Neutrophil (primary cell): ENCODE measurements at regions not wholly inside any gene's neighbourhood (a gene's known extent, or its start where the extent isn't known, plus 50 kb on each side); places are given as distances from the start of the nearest gene placed in this dataset.

Source experiments
- H3K27ac ChIP-seq: fragments of 200-600 bp; sonication (generic); 2 replicates; pipeline ENCODE4 v1.5.1; 2016; ENCODE audit warnings: mild to moderate bottlenecking, moderate library complexity
- H3K27me3 ChIP-seq: fragments of 200-600 bp; sonication (generic); 2 replicates; pipeline ENCODE4 v1.6.0; 2016; ENCODE audit warnings: mild to moderate bottlenecking
- H3K36me3 ChIP-seq: fragments of 200-600 bp; sonication (generic); 2 replicates; pipeline ENCODE4 v1.5.1; 2017
- H3K4me1 ChIP-seq, 2 experiments: fragments of 200-600 bp in 1 of 2; sonication (generic) in 1 of 2; 1 replicate in 1 of 2; 2 replicates in 1 of 2; pipeline versions ENCODE4 v1.5.1 to v1.6.1; 2013 to 2016; ENCODE audit warnings: low read depth in 1 of 2, low read length in 1 of 2, mild to moderate bottlenecking in 1 of 2, moderate library complexity in 1 of 2; ENCODE audit not compliant: control insufficient read depth in 1 of 2, insufficient read depth in 1 of 2
- H3K4me3 ChIP-seq, 2 experiments: fragments of 200-600 bp in 1 of 2; sonication (generic) in 1 of 2; 1 replicate in 1 of 2; 2 replicates in 1 of 2; pipeline ENCODE4 v1.5.1; 2013 to 2016; ENCODE audit warnings: low read depth in 1 of 2, low read length in 1 of 2, mild to moderate bottlenecking in 1 of 2, moderate library complexity in 1 of 2
- H3K9me3 ChIP-seq: fragments of 200-600 bp; sonication (generic); 2 replicates; pipeline ENCODE4 v1.5.1; 2016
- TF ChIP-seq, protein P1 (sequence below): fragments of 200-600 bp; sonication (generic); IDR thresholded peaks from 2 replicates; pipeline ENCODE4 v1.5.1; 2016; ENCODE audit warnings: antibody characterized with exemption

DNA sequence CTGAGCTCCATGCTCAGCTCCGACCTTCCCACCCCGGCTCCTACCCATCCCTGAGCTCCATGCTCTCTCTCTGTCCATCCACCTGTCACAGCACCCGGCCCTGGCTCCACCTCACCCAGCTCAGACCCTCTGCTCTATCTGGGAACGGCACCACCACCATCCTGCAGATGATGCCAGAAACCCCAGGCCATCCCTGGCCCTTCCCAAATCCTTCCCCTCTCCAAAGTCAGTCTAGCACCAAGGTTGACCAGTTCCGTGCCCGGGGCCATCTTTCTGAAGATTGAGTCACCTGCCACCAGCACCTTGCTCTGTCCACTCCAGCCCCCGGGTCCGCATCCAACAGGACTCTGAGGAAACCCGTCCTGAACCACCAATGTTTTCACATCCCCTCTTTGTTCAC is 969.6 kb downstream of the BRD1 start:
- Histone ChIP-seq H3K9me3 (no peaks in the 10 kb centered on the region), H3K36me3 (no peaks in the 10 kb centered on the region), H3K27me3 (no peaks in the 10 kb centered on the region), H3K27ac (no peak overlapping the region), H3K4me3 (no peak overlapping the region), H3K4me1 (no peaks in the 10 kb centered on the region)
- TF ChIP-seq, protein P1, sequence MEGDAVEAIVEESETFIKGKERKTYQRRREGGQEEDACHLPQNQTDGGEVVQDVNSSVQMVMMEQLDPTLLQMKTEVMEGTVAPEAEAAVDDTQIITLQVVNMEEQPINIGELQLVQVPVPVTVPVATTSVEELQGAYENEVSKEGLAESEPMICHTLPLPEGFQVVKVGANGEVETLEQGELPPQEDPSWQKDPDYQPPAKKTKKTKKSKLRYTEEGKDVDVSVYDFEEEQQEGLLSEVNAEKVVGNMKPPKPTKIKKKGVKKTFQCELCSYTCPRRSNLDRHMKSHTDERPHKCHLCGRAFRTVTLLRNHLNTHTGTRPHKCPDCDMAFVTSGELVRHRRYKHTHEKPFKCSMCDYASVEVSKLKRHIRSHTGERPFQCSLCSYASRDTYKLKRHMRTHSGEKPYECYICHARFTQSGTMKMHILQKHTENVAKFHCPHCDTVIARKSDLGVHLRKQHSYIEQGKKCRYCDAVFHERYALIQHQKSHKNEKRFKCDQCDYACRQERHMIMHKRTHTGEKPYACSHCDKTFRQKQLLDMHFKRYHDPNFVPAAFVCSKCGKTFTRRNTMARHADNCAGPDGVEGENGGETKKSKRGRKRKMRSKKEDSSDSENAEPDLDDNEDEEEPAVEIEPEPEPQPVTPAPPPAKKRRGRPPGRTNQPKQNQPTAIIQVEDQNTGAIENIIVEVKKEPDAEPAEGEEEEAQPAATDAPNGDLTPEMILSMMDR: no peak

DNA sequence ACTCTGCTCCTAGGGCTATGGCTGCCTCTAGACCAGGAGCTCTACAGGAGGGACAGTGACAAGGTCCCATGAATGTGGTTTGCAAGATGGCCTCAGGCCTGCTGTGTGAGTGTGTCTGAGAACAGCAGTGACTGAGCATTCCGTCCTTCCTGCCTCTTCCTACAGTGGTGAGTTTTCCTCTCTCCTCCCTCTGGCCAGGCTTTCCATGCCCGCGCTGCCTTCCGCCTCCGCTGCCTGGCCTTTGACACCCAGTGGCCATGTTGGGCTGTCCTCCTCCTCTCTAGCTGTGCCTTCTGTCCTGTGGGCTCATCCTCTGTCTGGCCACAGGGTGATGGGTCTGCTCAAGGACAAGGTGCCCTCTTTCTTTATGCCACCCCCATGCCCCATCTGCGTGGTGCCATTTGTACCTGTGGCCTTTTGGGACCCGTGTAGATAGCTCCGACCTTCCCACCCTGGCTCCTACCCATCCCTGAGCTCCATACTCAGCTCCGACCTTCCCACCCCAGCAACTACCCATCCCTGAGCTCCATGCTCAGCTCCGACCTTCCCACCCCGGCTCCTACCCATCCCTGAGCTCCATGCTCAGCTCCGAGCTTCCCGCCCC is 970.4 kb downstream of the BRD1 start:
- Histone ChIP-seq H3K4me1 (no peaks in the 10 kb centered on the region), H3K27ac (no peak overlapping the region), H3K36me3 (no peaks in the 10 kb centered on the region), H3K27me3 (no peaks in the 10 kb centered on the region), H3K9me3 (no peaks in the 10 kb centered on the region), H3K4me3 (no peak overlapping the region)
- TF ChIP-seq, protein P1: no peak

DNA sequence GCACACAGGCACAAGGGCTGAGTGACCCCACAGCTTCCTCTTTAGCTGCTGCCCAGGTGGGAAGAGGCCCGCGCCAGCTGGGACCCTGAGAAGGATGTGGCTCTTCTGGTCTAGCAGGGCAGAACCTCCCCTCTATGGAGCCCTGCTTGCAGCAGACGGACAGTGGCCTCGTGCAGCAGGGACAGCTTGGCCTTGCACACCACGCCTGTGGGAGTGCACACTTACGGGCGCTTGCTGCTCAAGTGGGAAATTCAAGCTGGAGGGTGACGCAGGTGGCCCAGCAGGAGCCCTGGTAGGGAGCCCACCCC is 971.4 kb downstream of the BRD1 start:
- no peaks in the 10 kb centered on the region for H3K4me1 ChIP-seq
- H3K27ac ChIP-seq: no peak overlapping the region
- H3K9me3 ChIP-seq: no peaks in the 10 kb centered on the region
- no peak overlapping the region for H3K4me3 ChIP-seq
- no peaks in the 10 kb centered on the region for H3K27me3 ChIP-seq
- no peaks in the 10 kb centered on the region for H3K36me3 ChIP-seq
- TF ChIP-seq, protein P1: no peak

DNA sequence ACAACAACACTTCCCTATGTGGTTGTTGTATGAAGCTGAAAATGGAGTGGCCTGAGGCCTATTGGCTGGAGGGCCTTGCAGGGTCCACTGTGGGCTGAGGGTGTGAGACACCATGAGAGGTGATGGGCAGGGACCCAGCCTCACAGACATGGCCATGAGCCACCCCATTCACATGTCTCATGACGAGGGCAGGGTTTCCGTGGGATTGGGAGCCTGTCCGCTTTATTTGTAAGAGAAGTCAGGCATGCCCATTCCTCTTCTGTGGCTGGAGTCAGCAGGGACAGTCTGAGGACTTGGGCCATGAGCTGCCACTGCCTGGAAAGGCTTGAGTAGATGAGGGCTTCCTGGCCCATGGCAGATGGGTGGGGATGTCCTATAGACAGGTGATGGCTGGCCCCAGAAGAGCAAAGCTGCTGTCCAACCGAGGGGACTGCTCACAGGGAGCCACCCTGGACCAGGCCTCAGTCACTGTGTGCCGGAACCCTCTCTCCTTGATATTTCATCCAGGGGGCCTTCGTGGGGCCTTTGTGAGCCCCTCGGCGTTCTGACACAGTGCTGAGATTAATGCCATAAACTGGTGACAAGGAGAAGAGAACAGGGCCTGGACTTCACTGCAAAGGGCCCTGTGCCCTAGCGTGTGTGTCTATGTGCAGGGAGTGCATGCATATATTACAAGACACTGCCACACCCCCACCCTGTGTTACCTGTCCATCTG is 971.9 kb downstream of the BRD1 start:
- H3K4me3 ChIP-seq: no peak overlapping the region
- no peak overlapping the region for H3K27ac ChIP-seq
- TF ChIP-seq, protein P1: no peak
- no peaks in the 10 kb centered on the region for H3K9me3 ChIP-seq
- H3K4me1 ChIP-seq: no peaks in the 10 kb centered on the region
- no peaks in the 10 kb centered on the region for H3K36me3 ChIP-seq
- no peaks in the 10 kb centered on the region for H3K27me3 ChIP-seq

DNA sequence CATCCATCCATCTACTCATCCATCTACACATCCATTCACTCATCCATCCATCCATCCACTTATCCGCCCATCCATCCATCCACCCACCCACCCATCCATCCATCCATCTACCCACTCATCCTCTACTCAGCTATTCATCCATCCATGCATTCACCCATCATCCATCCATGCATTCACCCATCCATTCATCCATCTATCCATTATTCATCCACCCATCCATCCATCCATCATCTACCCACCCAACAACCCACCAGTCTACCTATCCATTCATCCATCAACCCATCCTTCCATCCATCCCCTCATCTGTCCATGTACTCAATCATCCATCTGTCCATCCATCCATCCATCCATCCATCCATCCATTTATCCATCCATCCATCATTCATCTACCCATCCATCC is 972.7 kb downstream of the BRD1 start:
- TF ChIP-seq, protein P1: no peak
- Histone ChIP-seq H3K27me3 (no peaks in the 10 kb centered on the region), H3K27ac (no peak overlapping the region), H3K4me3 (no peak overlapping the region), H3K9me3 (no peaks in the 10 kb centered on the region), H3K36me3 (no peaks in the 10 kb centered on the region), H3K4me1 (no peaks in the 10 kb centered on the region)
